ENCODE measurements at regions not wholly inside any gene's neighbourhood (a gene's known extent, or its start where the extent isn't known, plus 50 kb on each side); places are given as distances from the start of the nearest gene placed in this dataset.
A peak's percentile ranks its signal among the peaks of the same experiment; 100 is the strongest.
"Not testable (repeated sequence)": the region's sequence is repeated elsewhere in the genome, so short reads cannot be mapped to it uniquely, and the experiment has no call there.

DNA sequence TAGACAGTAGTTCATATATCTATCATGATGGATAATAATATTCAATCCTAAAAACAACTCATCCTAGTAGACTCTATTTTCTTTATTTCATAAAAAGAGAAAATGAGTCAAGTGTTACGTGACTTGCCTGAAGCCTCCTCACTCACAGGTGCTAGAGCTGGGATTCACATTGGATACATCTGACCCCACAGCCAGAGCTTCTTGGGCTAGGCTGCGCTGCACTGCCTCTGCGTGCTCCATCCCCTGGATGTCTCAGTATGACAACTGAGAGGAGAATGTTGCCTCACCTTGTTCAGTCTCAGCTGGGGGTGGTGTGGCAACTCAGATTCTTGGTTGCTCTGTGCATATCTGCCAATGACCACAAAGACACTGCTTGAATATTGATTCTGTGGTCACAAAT is 286.6 kb downstream of the LIG4 start:
- no TSS peak for BruUV-seq (replicated peaks)
- TF ChIP-seq EZH2phosphoT487 (IDR thresholded peaks at IDR 0.05; ENCODE audit: borderline replicate concordance, low read length): no peak
- TF ChIP-seq, protein P1, sequence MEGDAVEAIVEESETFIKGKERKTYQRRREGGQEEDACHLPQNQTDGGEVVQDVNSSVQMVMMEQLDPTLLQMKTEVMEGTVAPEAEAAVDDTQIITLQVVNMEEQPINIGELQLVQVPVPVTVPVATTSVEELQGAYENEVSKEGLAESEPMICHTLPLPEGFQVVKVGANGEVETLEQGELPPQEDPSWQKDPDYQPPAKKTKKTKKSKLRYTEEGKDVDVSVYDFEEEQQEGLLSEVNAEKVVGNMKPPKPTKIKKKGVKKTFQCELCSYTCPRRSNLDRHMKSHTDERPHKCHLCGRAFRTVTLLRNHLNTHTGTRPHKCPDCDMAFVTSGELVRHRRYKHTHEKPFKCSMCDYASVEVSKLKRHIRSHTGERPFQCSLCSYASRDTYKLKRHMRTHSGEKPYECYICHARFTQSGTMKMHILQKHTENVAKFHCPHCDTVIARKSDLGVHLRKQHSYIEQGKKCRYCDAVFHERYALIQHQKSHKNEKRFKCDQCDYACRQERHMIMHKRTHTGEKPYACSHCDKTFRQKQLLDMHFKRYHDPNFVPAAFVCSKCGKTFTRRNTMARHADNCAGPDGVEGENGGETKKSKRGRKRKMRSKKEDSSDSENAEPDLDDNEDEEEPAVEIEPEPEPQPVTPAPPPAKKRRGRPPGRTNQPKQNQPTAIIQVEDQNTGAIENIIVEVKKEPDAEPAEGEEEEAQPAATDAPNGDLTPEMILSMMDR (conservative IDR thresholded peaks at IDR 0.05; ENCODE audit: low read depth, low read length): no peak
- TF ChIP-seq EZH2 (IDR thresholded peaks at IDR 0.05; ENCODE audit: low read length, unreplicated experiment): no peak
- intact Hi-C loops (cut with micrococcal nuclease): no loop called here
- ATAC-seq: no peak
- CTCF ChIA-PET: no interaction called here
- H3K27me3 ChIP-seq (ENCODE audit: low read length): no peaks in the 10 kb centered on the region
- no peaks in the 10 kb centered on the region for H3K79me2 ChIP-seq (ENCODE audit: low read length)
- H2AFZ ChIP-seq (ENCODE audit: low read length): no peak overlapping the region
- H3K9me2 ChIP-seq (replicated peaks; ENCODE audit: low read length): no peaks in the 10 kb centered on the region
- POLR2A ChIA-PET (ENCODE audit: unreplicated experiment): no interaction called here
- H3K4me3 ChIP-seq (ENCODE audit: low read length): no peak overlapping the region
- H3F3A ChIP-seq (ENCODE audit: low read length, unreplicated experiment): no peaks in the 10 kb centered on the region
- no peaks in the 10 kb centered on the region for H3K9me3 ChIP-seq (ENCODE audit: low read length)
- no peak overlapping the region for H3K27ac ChIP-seq (ENCODE audit: low read length)
- no peaks in the 10 kb centered on the region for H3K4me1 ChIP-seq (ENCODE audit: insufficient read depth, low read length)
- H3K4me2 ChIP-seq (ENCODE audit: low read length): no peak overlapping the region
- no peak overlapping the region for H3K9ac ChIP-seq (ENCODE audit: low read length)
- no peaks in the 10 kb centered on the region for H4K20me1 ChIP-seq (ENCODE audit: low read length)
- peak; percentile 49 for DNase-seq
- H3K36me3 ChIP-seq (ENCODE audit: low read depth, low read length): no peaks in the 10 kb centered on the region

DNA sequence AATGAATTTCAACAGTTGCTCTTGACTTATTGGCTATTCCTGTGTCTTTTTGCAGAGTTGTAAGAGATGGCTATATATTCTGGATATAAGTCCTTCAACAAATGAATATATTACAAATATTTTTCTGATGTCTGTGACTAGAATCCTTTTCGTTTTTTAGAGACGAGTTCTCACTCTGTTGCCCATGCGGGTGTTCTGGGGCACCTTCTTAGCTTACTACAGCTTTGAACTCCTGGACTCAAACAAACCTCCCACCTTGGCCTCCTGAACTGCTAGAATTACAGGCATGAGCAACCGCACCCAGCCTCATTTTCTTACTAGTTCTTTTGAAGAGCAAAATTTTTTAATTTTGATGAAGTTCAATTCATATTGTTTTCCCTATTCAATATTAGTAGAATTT is 287.8 kb downstream of the LIG4 start:
- intact Hi-C loops (cut with micrococcal nuclease): no loop called here
- H3K27me3 ChIP-seq (ENCODE audit: low read length): no peaks in the 10 kb centered on the region
- no peaks in the 10 kb centered on the region for H3K9me3 ChIP-seq (ENCODE audit: low read length)
- H3K27ac ChIP-seq (ENCODE audit: low read length): no peak overlapping the region
- ChIA-PET POLR2A (ENCODE audit: unreplicated experiment) (no interaction called here), CTCF (no interaction called here)
- BruUV-seq (replicated peaks): no TSS peak
- no peak for DNase-seq
- no peaks in the 10 kb centered on the region for H4K20me1 ChIP-seq (ENCODE audit: low read length)
- H3K4me1 ChIP-seq (ENCODE audit: insufficient read depth, low read length): no peaks in the 10 kb centered on the region
- ATAC-seq: no peak
- no peak overlapping the region for H2AFZ ChIP-seq (ENCODE audit: low read length)
- H3F3A ChIP-seq (ENCODE audit: low read length, unreplicated experiment): no peaks in the 10 kb centered on the region
- H3K4me3 ChIP-seq (ENCODE audit: low read length): no peak overlapping the region
- no peaks in the 10 kb centered on the region for H3K36me3 ChIP-seq (ENCODE audit: low read depth, low read length)
- TF ChIP-seq EZH2phosphoT487 (IDR thresholded peaks at IDR 0.05; ENCODE audit: borderline replicate concordance, low read length): no peak
- TF ChIP-seq, protein P1 (conservative IDR thresholded peaks at IDR 0.05; ENCODE audit: low read depth, low read length): no peak
- no peak for TF ChIP-seq EZH2 (IDR thresholded peaks at IDR 0.05; ENCODE audit: low read length, unreplicated experiment)
- no peak overlapping the region for H3K9ac ChIP-seq (ENCODE audit: low read length)
- no peaks in the 10 kb centered on the region for H3K79me2 ChIP-seq (ENCODE audit: low read length)
- H3K4me2 ChIP-seq (ENCODE audit: low read length): no peak overlapping the region
- no peaks in the 10 kb centered on the region for H3K9me2 ChIP-seq (replicated peaks; ENCODE audit: low read length)

DNA sequence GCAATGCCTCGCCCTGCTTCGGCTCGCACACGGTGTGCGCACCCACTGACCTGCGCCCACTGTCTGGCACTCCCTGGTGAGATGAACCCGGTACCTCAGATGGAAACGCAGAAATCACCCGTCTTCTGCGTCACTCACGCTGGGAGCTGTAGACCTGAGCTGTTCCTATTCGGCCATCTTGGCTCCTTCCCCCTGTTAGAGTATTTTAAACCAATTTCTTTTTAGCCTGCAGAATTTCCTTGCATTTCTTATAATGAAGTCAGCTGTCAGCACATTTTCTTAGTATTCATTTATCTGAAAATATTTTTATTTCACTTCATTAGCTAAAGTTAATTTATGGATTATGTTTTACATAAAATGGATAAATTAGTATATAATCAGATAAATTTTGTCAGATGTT is 288.8 kb downstream of the LIG4 start:
- H3K4me3 ChIP-seq (ENCODE audit: low read length); H2AFZ ChIP-seq (ENCODE audit: low read length); H3K9ac ChIP-seq (ENCODE audit: low read length); ATAC-seq; POLR2A ChIA-PET (ENCODE audit: unreplicated experiment); DNase-seq; H3K4me2 ChIP-seq (ENCODE audit: low read length); BruUV-seq (replicated peaks); intact Hi-C loops (cut with micrococcal nuclease); H3K79me2 ChIP-seq (ENCODE audit: low read length); H3K27ac ChIP-seq (ENCODE audit: low read length); H3K9me2 ChIP-seq (replicated peaks; ENCODE audit: low read length); H3F3A ChIP-seq (ENCODE audit: low read length, unreplicated experiment); CTCF ChIA-PET; H4K20me1 ChIP-seq (ENCODE audit: low read length); H3K27me3 ChIP-seq (ENCODE audit: low read length); H3K4me1 ChIP-seq (ENCODE audit: insufficient read depth, low read length); H3K36me3 ChIP-seq (ENCODE audit: low read depth, low read length); H3K9me3 ChIP-seq (ENCODE audit: low read length): not testable (repeated sequence)

DNA sequence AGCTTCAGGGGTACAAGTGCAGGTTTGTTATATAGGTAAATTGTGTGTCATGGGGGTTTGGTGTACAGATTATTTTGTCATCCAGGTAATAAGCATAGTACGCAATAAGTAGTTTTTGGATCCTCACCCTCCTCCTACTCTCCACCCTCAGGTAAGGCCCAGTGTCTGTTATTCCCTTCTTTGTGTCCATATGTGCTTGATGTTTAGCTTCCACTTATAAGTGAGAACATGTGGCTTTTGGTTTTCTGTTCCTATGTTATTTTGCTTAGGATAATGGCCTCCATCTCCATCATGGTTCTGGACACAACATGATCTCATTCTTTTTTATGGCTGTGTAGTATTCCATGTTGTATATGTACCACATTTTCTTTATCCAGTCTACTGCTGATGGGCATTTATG is 298.4 kb downstream of the LIG4 start:
- intact Hi-C loops (cut with micrococcal nuclease); H3K4me2 ChIP-seq (ENCODE audit: low read length); H3K79me2 ChIP-seq (ENCODE audit: low read length); H3K36me3 ChIP-seq (ENCODE audit: low read depth, low read length); H3F3A ChIP-seq (ENCODE audit: low read length, unreplicated experiment); H3K27ac ChIP-seq (ENCODE audit: low read length); H3K9me3 ChIP-seq (ENCODE audit: low read length); H3K27me3 ChIP-seq (ENCODE audit: low read length); ATAC-seq; H3K4me1 ChIP-seq (ENCODE audit: insufficient read depth, low read length); POLR2A ChIA-PET (ENCODE audit: unreplicated experiment); H3K9me2 ChIP-seq (replicated peaks; ENCODE audit: low read length); H4K20me1 ChIP-seq (ENCODE audit: low read length); H3K4me3 ChIP-seq (ENCODE audit: low read length); H3K9ac ChIP-seq (ENCODE audit: low read length); BruUV-seq (replicated peaks); H2AFZ ChIP-seq (ENCODE audit: low read length); DNase-seq; CTCF ChIA-PET: not testable (repeated sequence)

Data from PC-3 (cell line).